ENCODE measurements at regions not wholly inside any gene's neighbourhood (a gene's known extent, or its start where the extent isn't known, plus 50 kb on each side); places are given as distances from the start of the nearest gene placed in this dataset.

- no peak for TF ChIP-seq EZH2 (IDR thresholded peaks at IDR 0.05; ENCODE audit: low read depth)
- no peak for TF ChIP-seq CTCF (conservative IDR thresholded peaks at IDR 0.05)
- POLR2A ChIA-PET (ENCODE audit: unreplicated experiment): no interaction called here
- intact Hi-C loops (cut with micrococcal nuclease; ENCODE audit: unreplicated experiment): no loop called here
- Histone ChIP-seq H3K4me3 (no peak overlapping the region), H3K9me3 (ENCODE audit: insufficient read depth, low read depth) (no peaks in the 10 kb centered on the region), H3K4me2 (no peak overlapping the region), H3K9me2 (ENCODE audit: insufficient read depth) (no peaks in the 10 kb centered on the region), H3K27ac (no peak overlapping the region), H3K4me1 (replicated peaks; ENCODE audit: insufficient read depth) (no peaks in the 10 kb centered on the region), H3F3A (ENCODE audit: insufficient read depth, low read depth) (no peaks in the 10 kb centered on the region), H4K20me1 (ENCODE audit: insufficient read depth) (no peaks in the 10 kb centered on the region), H2AFZ (no peak overlapping the region), H3K79me2 (ENCODE audit: low read depth) (no peaks in the 10 kb centered on the region), H3K27me3 (ENCODE audit: insufficient read depth, low read depth) (peaks cover 21% of the 10 kb centered on the region; the same call in 1 of the 2 replicates), H3K36me3 (ENCODE audit: low read depth) (no peaks in the 10 kb centered on the region)
- DNase-seq: no peak
- no TSS peak for BruUV-seq (replicated peaks)
- CTCF ChIA-PET: no interaction called here
Measured at GRCh38 chr14:89618811-89619551, 201.9 kb upstream of the FOXN3 start.

- Histone ChIP-seq H3K79me2 (ENCODE audit: low read depth) (no peaks in the 10 kb centered on the region), H4K20me1 (ENCODE audit: insufficient read depth) (no peaks in the 10 kb centered on the region), H3K4me3 (no peak overlapping the region), H3F3A (ENCODE audit: insufficient read depth, low read depth) (no peaks in the 10 kb centered on the region), H3K4me1 (replicated peaks; ENCODE audit: insufficient read depth) (no peaks in the 10 kb centered on the region), H3K36me3 (ENCODE audit: low read depth) (no peaks in the 10 kb centered on the region), H3K9me3 (ENCODE audit: insufficient read depth, low read depth) (no peaks in the 10 kb centered on the region), H3K9me2 (ENCODE audit: insufficient read depth) (no peaks in the 10 kb centered on the region), H3K4me2 (no peak overlapping the region), H2AFZ (no peak overlapping the region), H3K27ac (no peak overlapping the region), H3K27me3 (ENCODE audit: insufficient read depth, low read depth) (peaks cover 19% of the 10 kb centered on the region; the same call in 1 of the 2 replicates)
- TF ChIP-seq CTCF (conservative IDR thresholded peaks at IDR 0.05) (no peak), EZH2 (IDR thresholded peaks at IDR 0.05; ENCODE audit: low read depth) (no peak)
- ChIA-PET POLR2A (ENCODE audit: unreplicated experiment) (no interaction called here), CTCF (no interaction called here)
- intact Hi-C loops (cut with micrococcal nuclease; ENCODE audit: unreplicated experiment): no loop called here
- no TSS peak for BruUV-seq (replicated peaks)
- DNase-seq: no peak
Measured at GRCh38 chr14:89618330-89618708, 201.3 kb upstream of the FOXN3 start.

GRCh38 chr14:89617481-89618329, 200.7 kb upstream of the FOXN3 start:
- H3K79me2 ChIP-seq (ENCODE audit: low read depth): no peaks in the 10 kb centered on the region
- no peaks in the 10 kb centered on the region for H3K9me2 ChIP-seq (ENCODE audit: insufficient read depth)
- H3K4me3 ChIP-seq: no peak overlapping the region
- H3K9me3 ChIP-seq (ENCODE audit: insufficient read depth, low read depth): no peaks in the 10 kb centered on the region
- no peaks in the 10 kb centered on the region for H3K36me3 ChIP-seq (ENCODE audit: low read depth)
- no TSS peak for BruUV-seq (replicated peaks)
- no peak for DNase-seq
- H3K4me2 ChIP-seq: no peak overlapping the region
- intact Hi-C loops (cut with micrococcal nuclease; ENCODE audit: unreplicated experiment): no loop called here
- peaks cover 22% of the 10 kb centered on the region; the same call in 1 of the 2 replicates for H3K27me3 ChIP-seq (ENCODE audit: insufficient read depth, low read depth)
- no peak overlapping the region for H3K27ac ChIP-seq
- ChIA-PET CTCF (interaction anchor here (0.6 kb wide), 1 partner anchor 114 kb away, joined by 16 read pairs; no protein-coding TSS in a partner anchor), POLR2A (ENCODE audit: unreplicated experiment) (no interaction called here)
- no peaks in the 10 kb centered on the region for H3K4me1 ChIP-seq (replicated peaks; ENCODE audit: insufficient read depth)
- no peaks in the 10 kb centered on the region for H3F3A ChIP-seq (ENCODE audit: insufficient read depth, low read depth)
- no peak for TF ChIP-seq CTCF (conservative IDR thresholded peaks at IDR 0.05)
- no peaks in the 10 kb centered on the region for H4K20me1 ChIP-seq (ENCODE audit: insufficient read depth)
- H2AFZ ChIP-seq: no peak overlapping the region
